Stimulated activated CD8-positive, alpha-beta memory T cell treated with anti-CD3 and anti-CD28 coated beads, Interleukin-4, amount 100 ng/mL, for 24 hours (primary cell): ENCODE measurements at regions not wholly inside any gene's neighbourhood (a gene's known extent, or its start where the extent isn't known, plus 50 kb on each side); places are given as distances from the start of the nearest gene placed in this dataset.
"Not testable (repeated sequence)": the region's sequence is repeated elsewhere in the genome, so short reads cannot be mapped to it uniquely, and the experiment has no call there.

Experiments
- DNase-seq: peaks from one replicate; pipeline ENCODE4 v3.0.0-alpha.2; 2020; ENCODE audit warnings: low read depth

GRCh38 chr13:80074811-80075210, 266.1 kb downstream of the SPRY2 start:
- no peak for DNase-seq

GRCh38 chr13:80074143-80074752, 266.7 kb downstream of the SPRY2 start:
- no peak for DNase-seq

- no peak for DNase-seq
These were observed 268.7 kb downstream of the SPRY2 start for GRCh38 chr13:80072231-80072630.

- DNase-seq = no peak
These were observed 270.8 kb downstream of the SPRY2 start for GRCh38 chr13:80070024-80070703.

- DNase-seq = no peak
These were observed 271.6 kb downstream of the SPRY2 start for GRCh38 chr13:80069374-80069773.

GRCh38 chr13:80065996-80066395, 274.9 kb downstream of the SPRY2 start:
- no peak for DNase-seq

GRCh38 chr13:80062416-80062815, 278.5 kb downstream of the SPRY2 start:
- not testable (repeated sequence) for DNase-seq

GRCh38 chr13:80059789-80060188, 281.1 kb downstream of the SPRY2 start:
- no peak for DNase-seq

GRCh38 chr13:80058626-80059025, 282.3 kb downstream of the SPRY2 start:
- no peak for DNase-seq

- DNase-seq = no peak
These were observed 285.1 kb downstream of the SPRY2 start for GRCh38 chr13:80055847-80056246.

- DNase-seq = no peak
These were observed 286.1 kb downstream of the SPRY2 start for GRCh38 chr13:80054806-80055205.

GRCh38 chr13:80052286-80052685, 288.6 kb downstream of the SPRY2 start:
- no peak for DNase-seq

- DNase-seq = no peak
These were observed 290.7 kb downstream of the SPRY2 start for GRCh38 chr13:80050252-80050651.

- DNase-seq = peak; percentile 52
These were observed 292.1 kb downstream of the SPRY2 start for GRCh38 chr13:80048802-80049201.

- no peak for DNase-seq
These were observed 292.9 kb downstream of the SPRY2 start for GRCh38 chr13:80048030-80048429.

- no peak for DNase-seq
These were observed 293.5 kb downstream of the SPRY2 start for GRCh38 chr13:80047406-80047805.

GRCh38 chr13:80040981-80041317, 300.0 kb downstream of the SPRY2 start:
- DNase-seq = no peak

- DNase-seq = no peak
These were observed 300.5 kb downstream of the SPRY2 start for GRCh38 chr13:80040196-80040980.

- DNase-seq = no peak
These were observed 301.9 kb downstream of the SPRY2 start for GRCh38 chr13:80039000-80039399.

GRCh38 chr13:80038371-80038770, 302.6 kb downstream of the SPRY2 start:
- DNase-seq = no peak

GRCh38 chr13:80037505-80037888, 303.4 kb downstream of the SPRY2 start:
- DNase-seq = no peak

- DNase-seq = no peak
These were observed 304.0 kb downstream of the SPRY2 start for GRCh38 chr13:80036845-80037504.

- DNase-seq = no peak
These were observed 305.8 kb downstream of the SPRY2 start for GRCh38 chr13:80035096-80035495.
